Lung (tissue), 11 donors: ENCODE measurements at regions not wholly inside any gene's neighbourhood (a gene's known extent, or its start where the extent isn't known, plus 50 kb on each side); places are given as distances from the start of the nearest gene placed in this dataset.
A peak's percentile ranks its signal among the peaks of the same experiment; 100 is the strongest.

Source experiments
- ATAC-seq: fragments of 200-7000 bp; cut with Tn5 transposase; one replicate; pipeline ENCODE4 v1.9.1; 2020; ENCODE audit warnings: moderate number of reproducible peaks; ENCODE audit not compliant: insufficient read depth, low FRiP score
- DNase-seq, 3 donors: peaks; one replicate each; pipeline ENCODE4 v3.0.0-alpha.2; 2013 to 2017
- H3K27ac ChIP-seq, 2 donors: one replicate each; pipeline ENCODE4 v1.5.1; 2013; ENCODE audit warnings: mild to moderate bottlenecking in 2 of 2, moderate library complexity in 2 of 2, control low read depth in 1 of 2, inconsistent platforms in 1 of 2, low read depth in 1 of 2, low read length in 1 of 2
- H3K27me3 ChIP-seq, 3 donors: one replicate each; pipeline ENCODE4 v1.5.1; 2013; ENCODE audit warnings: low read length in 2 of 3; ENCODE audit not compliant: control insufficient read depth in 3 of 3, insufficient read depth in 3 of 3
- H3K36me3 ChIP-seq, 4 donors: one replicate each; pipeline ENCODE4 v1.5.1; 2013; ENCODE audit warnings: low read length in 4 of 4, mild to moderate bottlenecking in 1 of 4, moderate library complexity in 1 of 4; ENCODE audit not compliant: control insufficient read depth in 4 of 4, insufficient read depth in 4 of 4
- H3K4me1 ChIP-seq, 5 donors: one replicate each; pipeline ENCODE4 v1.5.1; 2013; ENCODE audit warnings: low read length in 5 of 5, mild to moderate bottlenecking in 2 of 5, moderate library complexity in 1 of 5; ENCODE audit not compliant: control insufficient read depth in 5 of 5, insufficient read depth in 5 of 5
- H3K4me3 ChIP-seq: one replicate; pipeline ENCODE4 v1.5.1; 2013; ENCODE audit warnings: mild to moderate bottlenecking, control low read depth, moderate library complexity
- H3K9ac ChIP-seq, 2 donors: one replicate each; pipeline ENCODE4 v1.5.1; 2013; ENCODE audit warnings: low read length in 2 of 2, control low read depth in 1 of 2; ENCODE audit not compliant: insufficient read depth in 1 of 2
- H3K9me3 ChIP-seq, 4 donors: one replicate each; pipeline ENCODE4 v1.5.1; 2013; ENCODE audit warnings: low read length in 3 of 4, mild to moderate bottlenecking in 1 of 4, moderate library complexity in 1 of 4; ENCODE audit not compliant: control insufficient read depth in 4 of 4, insufficient read depth in 3 of 4
- WGBS, 2 donors: extraction: QIAGEN DNeasy Blood & Tissue Kit; methylation state at CpG; one replicate each; pipeline ENCODE4 v1.1.7; 2013; 5-methylcytosine and 5-hydroxymethylcytosine counted together
- TF ChIP-seq, protein P1 (sequence below): IDR thresholded peaks from 2 replicates; pipeline ENCODE4 v1.5.1; 2012; ENCODE audit warnings: mild to moderate bottlenecking; ENCODE audit errors: control extremely low read depth, extremely low read depth
- donor health status: control.
- donor health status: control.
- donor health status: Bipolar disorder and iron deficiency.
- donor health status: healthy.
- donor health status: DM: yes; HTN: yes; CAD: no.

DNA sequence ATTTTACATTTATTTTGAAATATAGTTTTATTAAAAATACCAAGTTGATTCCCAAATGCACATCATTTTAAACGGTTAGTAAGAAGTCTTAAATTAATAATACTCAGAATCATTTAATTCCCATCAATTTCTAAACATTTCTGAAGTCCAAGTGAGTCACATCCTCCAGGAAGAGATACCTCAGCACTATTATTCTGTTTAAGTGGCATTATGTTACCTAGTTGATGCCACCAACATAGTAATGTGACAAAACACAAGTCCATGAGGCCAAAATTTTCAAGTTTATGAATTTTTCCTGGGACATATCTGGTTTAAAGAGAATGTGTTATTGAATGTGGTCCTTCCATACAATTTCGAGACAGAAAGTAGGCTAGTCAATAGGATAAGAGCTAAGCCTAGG lies 1348.3 kb upstream of the CDH9 start:
- no peak overlapping the region for H3K4me3 ChIP-seq
- no peaks in the 10 kb centered on the region for H3K36me3 ChIP-seq
- no peak overlapping the region for H3K9ac ChIP-seq
- WGBS, 2 donors = 50 to 64% methylated on average over 2 of the region's 2 CpGs
- no peak overlapping the region for H3K27ac ChIP-seq
- peaks cover 0 to 3% (median 0%) of the 10 kb centered on the region in 4 donors for H3K9me3 ChIP-seq
- TF ChIP-seq, protein P1, sequence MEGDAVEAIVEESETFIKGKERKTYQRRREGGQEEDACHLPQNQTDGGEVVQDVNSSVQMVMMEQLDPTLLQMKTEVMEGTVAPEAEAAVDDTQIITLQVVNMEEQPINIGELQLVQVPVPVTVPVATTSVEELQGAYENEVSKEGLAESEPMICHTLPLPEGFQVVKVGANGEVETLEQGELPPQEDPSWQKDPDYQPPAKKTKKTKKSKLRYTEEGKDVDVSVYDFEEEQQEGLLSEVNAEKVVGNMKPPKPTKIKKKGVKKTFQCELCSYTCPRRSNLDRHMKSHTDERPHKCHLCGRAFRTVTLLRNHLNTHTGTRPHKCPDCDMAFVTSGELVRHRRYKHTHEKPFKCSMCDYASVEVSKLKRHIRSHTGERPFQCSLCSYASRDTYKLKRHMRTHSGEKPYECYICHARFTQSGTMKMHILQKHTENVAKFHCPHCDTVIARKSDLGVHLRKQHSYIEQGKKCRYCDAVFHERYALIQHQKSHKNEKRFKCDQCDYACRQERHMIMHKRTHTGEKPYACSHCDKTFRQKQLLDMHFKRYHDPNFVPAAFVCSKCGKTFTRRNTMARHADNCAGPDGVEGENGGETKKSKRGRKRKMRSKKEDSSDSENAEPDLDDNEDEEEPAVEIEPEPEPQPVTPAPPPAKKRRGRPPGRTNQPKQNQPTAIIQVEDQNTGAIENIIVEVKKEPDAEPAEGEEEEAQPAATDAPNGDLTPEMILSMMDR = no peak
- no peak for DNase-seq
- no peaks in the 10 kb centered on the region for H3K27me3 ChIP-seq
- ATAC-seq = no peak
- no peaks in the 10 kb centered on the region for H3K4me1 ChIP-seq

DNA sequence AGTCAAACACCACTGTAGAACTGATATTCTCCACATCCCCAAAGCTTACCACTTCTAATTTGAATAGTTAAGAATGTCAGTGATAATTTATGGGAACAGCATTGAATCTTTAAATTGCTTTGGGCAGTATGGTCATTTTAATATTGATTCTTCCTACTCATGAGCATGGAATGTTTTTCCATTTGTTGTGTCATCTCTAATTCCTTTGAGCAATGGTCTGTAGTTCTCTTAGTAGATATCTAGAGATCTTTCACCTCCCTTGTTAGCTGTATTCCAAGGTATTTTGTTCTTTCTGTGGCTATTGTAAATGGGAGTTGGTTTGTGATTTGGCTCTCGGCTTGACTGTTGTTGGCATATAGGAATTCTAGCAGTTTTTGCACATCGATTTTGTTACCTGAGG lies 1341.8 kb upstream of the CDH9 start:
- H3K27ac ChIP-seq = no peak overlapping the region
- H3K27me3 ChIP-seq = no peaks in the 10 kb centered on the region
- no peak overlapping the region for H3K9ac ChIP-seq
- DNase-seq (no peak), ATAC-seq (no peak)
- WGBS, 2 donors = 89 to 96% methylated on average over 2 of the region's 2 CpGs
- H3K4me3 ChIP-seq = no peak overlapping the region
- no peaks in the 10 kb centered on the region for H3K36me3 ChIP-seq
- no peaks in the 10 kb centered on the region for H3K4me1 ChIP-seq
- H3K9me3 ChIP-seq = peaks cover 0 to 3% (median 0%) of the 10 kb centered on the region in 4 donors
- TF ChIP-seq, protein P1 = no peak

DNA sequence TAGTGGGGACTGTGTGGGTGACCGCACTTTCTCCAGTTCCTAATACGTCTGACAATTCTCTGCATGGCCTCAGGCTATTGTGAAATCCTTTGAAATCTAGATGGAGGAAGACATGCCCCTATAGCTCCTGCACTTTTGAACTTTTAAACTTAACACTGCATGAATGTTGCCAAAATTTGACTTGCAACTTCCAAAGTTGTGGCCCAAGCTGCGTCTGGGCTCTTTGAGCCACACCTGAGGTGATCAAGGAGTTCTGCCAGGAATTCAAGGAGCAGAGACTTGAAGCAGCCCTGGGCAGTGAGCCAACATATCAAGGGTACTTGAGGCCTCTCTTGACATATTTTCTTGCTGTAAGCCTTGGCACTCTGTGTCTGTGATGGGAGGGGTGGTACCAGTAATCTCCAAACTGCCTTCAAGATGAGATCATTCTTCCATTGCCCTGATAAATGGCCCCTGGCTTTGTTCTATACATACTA lies 1336.1 kb upstream of the CDH9 start:
- Histone ChIP-seq H3K9ac (no peak overlapping the region), H3K27me3 (no peaks in the 10 kb centered on the region), H3K27ac (no peak overlapping the region), H3K4me1 (no peaks in the 10 kb centered on the region), H3K36me3 (no peaks in the 10 kb centered on the region), H3K4me3 (no peak overlapping the region), H3K9me3 (no peaks in the 10 kb centered on the region)
- TF ChIP-seq, protein P1 = no peak
- 51 to 83% methylated on average over 3 of the region's 3 CpGs for WGBS, 2 donors
- ATAC-seq (peak; percentile 92), DNase-seq (peak; percentile 75 to 91 (median 88))

- ATAC-seq = no peak
These were observed 1332.5 kb upstream of the CDH9 start for GRCh38 chr5:28370896-28371295.

More at GRCh38 chr5:28370896-28371295, 1332.5 kb upstream of the CDH9 start:
- Histone ChIP-seq H3K36me3 (no peaks in the 10 kb centered on the region), H3K27ac (no peak overlapping the region), H3K9me3 (no peaks in the 10 kb centered on the region), H3K27me3 (no peaks in the 10 kb centered on the region), H3K4me3 (no peak overlapping the region), H3K4me1 (no peaks in the 10 kb centered on the region), H3K9ac (no peak overlapping the region)
- DNase-seq = no peak
- TF ChIP-seq, protein P1 = no peak
- WGBS, 2 donors = 76 to 90% methylated on average over 3 of the region's 3 CpGs
